Stomach smooth muscle (tissue), 2 donors: ENCODE measurements at regions not wholly inside any gene's neighbourhood (a gene's known extent, or its start where the extent isn't known, plus 50 kb on each side); places are given as distances from the start of the nearest gene placed in this dataset.

Experiments
- H3K27ac ChIP-seq: one replicate; pipeline ENCODE4 v1.7.0; 2013; ENCODE audit warnings: mild to moderate bottlenecking, low read length, inconsistent platforms
- H3K27me3 ChIP-seq, 2 donors: one replicate each; pipeline ENCODE4 v1.7.0; 2013; ENCODE audit warnings: low read length in 2 of 2; ENCODE audit not compliant: insufficient read depth in 2 of 2, control insufficient read depth in 1 of 2
- H3K36me3 ChIP-seq, 2 donors: one replicate each; pipeline ENCODE4 v1.7.0; 2013; ENCODE audit warnings: low read length in 2 of 2; ENCODE audit not compliant: control insufficient read depth in 2 of 2, insufficient read depth in 2 of 2
- H3K4me1 ChIP-seq: one replicate; pipeline ENCODE4 v1.7.0; 2013; ENCODE audit warnings: low read length; ENCODE audit not compliant: control insufficient read depth, insufficient read depth
- H3K4me3 ChIP-seq, 2 donors: one replicate each; pipeline ENCODE4 v1.7.0; 2013; ENCODE audit warnings: low read length in 2 of 2
- H3K9ac ChIP-seq, 2 donors: one replicate each; pipeline ENCODE4 v1.7.0; 2013; ENCODE audit warnings: low read length in 2 of 2, mild to moderate bottlenecking in 1 of 2
- H3K9me3 ChIP-seq, 2 donors: one replicate each; pipeline ENCODE4 v1.7.0; 2013; ENCODE audit warnings: low read length in 2 of 2; ENCODE audit not compliant: control insufficient read depth in 2 of 2
- donor health status: healthy.
- donor health status: Pancreatic carcinoma.

DNA sequence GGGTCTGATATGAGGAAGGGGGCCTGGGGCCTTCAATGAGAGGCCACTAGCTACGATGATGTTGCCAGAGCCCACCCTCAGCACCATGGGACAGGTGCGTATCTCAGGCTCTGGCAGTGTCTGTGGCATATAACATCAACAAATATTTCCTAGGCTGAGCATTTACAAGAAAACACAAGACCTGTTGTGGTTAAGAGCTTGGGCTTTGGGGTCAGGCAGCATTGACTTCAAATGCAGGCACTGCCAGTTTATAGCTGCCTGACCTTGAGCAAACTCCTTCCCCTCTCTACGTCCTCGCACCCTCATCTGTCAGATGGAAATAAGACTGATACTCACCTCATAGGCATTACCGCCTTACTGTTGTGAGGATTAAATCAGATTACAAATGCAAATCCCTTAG lies 156.0 kb downstream of the KATNAL1 start:
- Histone ChIP-seq H3K4me3 (no peak overlapping the region), H3K9ac (no peak overlapping the region), H3K9me3 (no peaks in the 10 kb centered on the region), H3K4me1 (peaks cover 2% of the 10 kb centered on the region), H3K36me3 (no peaks in the 10 kb centered on the region), H3K27ac (no peak overlapping the region), H3K27me3 (no peaks in the 10 kb centered on the region)

DNA sequence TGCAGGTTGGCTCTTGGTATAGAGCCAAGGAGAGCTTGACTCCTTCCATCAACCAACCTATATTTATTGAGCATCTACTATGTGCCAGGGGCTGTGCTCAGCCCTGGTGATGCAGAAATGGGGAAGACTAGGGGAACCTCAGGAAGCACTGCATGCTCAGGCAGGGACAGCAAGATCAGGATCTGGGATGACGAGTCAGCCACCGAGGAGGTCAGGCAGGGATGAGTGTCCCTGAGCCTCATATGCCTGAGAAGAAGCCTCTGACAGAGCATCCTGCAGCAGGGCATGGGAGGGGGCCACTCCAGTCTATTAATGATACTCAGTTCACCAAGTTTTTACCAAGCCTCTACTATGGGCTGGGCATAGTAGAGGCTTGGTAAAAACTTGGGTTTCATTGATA lies 158.1 kb downstream of the KATNAL1 start:
- Histone ChIP-seq H3K36me3 (no peaks in the 10 kb centered on the region), H3K4me3 (no peak overlapping the region), H3K27me3 (no peaks in the 10 kb centered on the region), H3K4me1 (peaks cover 2% of the 10 kb centered on the region), H3K9ac (no peak overlapping the region), H3K9me3 (peaks cover 0 to under 1% of the 10 kb centered on the region in 2 donors), H3K27ac (no peak overlapping the region)

DNA sequence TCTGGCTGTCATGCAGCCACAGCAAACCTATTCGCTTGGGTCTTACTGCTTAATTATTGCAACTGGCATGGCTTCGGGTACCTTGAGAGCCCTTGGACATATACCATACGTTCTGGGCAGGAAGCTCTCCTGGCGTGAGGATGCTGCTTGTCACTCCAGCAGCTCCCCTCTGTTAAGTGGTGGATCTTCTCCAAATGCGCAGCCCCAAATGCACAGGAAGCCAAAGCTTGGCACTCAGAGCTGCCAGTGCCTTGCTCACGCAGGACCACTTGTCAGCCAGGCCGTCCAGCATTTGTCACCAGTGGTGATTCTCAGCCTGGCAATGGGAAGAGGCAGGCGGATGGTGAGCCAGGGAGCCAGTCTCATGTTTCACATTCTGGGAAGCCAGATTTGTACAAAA lies 158.6 kb downstream of the KATNAL1 start:
- no peaks in the 10 kb centered on the region for H3K36me3 ChIP-seq
- H3K9me3 ChIP-seq: peaks cover 0 to 3% of the 10 kb centered on the region in 2 donors
- no peak overlapping the region for H3K9ac ChIP-seq
- H3K27ac ChIP-seq: no peak overlapping the region
- peaks cover 2% of the 10 kb centered on the region for H3K4me1 ChIP-seq
- no peaks in the 10 kb centered on the region for H3K27me3 ChIP-seq
- H3K4me3 ChIP-seq: no peak overlapping the region

DNA sequence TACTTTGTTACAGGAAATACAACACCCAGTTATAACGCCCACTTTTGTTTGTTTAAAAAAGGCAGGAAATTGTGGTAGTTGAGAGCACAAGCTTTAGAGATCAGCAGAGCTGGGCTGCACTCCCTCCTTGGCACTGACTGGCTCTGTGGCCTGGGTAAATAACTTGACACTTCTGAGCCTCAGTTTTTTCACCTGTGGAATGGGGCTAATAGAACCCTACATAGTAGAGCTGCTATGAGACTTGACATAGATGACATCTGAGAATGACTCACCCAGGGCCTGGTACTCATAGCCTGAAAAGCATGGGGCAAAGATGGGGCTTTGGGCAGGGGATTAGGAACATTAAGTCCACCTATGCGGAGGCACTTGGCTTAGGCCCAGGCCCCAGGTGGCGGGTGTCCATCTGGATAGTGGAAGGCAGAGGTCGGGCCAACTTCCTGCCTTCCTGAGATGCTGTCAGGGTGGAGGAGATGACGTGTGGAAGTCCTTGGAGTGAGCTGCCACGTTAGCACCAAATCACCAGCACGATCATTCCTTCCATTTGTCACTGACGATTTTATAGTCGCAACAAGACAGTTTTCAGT lies 159.1 kb downstream of the KATNAL1 start:
- Histone ChIP-seq H3K9ac (no peak overlapping the region), H3K27me3 (no peaks in the 10 kb centered on the region), H3K36me3 (no peaks in the 10 kb centered on the region), H3K4me1 (peaks cover 5% of the 10 kb centered on the region), H3K27ac (no peak overlapping the region), H3K9me3 (peaks cover 0 to 3% of the 10 kb centered on the region in 2 donors), H3K4me3 (no peak overlapping the region)

DNA sequence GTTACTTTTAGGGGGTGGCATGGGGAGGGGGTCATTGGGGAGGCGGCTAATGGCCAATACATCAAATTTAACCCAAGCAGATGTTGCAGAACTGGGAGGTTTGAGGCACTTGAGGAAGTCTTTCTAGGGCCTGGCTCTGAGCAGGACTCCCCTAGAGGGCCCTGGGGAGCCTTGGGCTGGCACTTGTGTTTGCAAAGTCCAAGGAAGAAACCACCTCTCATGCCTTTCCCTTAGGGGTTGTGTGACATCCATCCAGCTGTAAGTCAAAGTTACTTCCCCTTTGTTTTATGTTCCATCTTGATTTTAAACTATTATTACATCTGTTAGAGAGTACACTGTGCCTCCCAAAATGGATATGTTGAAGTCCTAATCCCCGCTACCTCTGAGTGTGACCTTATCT lies 159.9 kb downstream of the KATNAL1 start:
- H3K27me3 ChIP-seq: no peaks in the 10 kb centered on the region
- H3K36me3 ChIP-seq: no peaks in the 10 kb centered on the region
- H3K4me1 ChIP-seq: peaks cover 13% of the 10 kb centered on the region
- H3K4me3 ChIP-seq: no peak overlapping the region
- no peak overlapping the region for H3K9ac ChIP-seq
- H3K9me3 ChIP-seq: peaks cover 0 to 3% of the 10 kb centered on the region in 2 donors
- no peak overlapping the region for H3K27ac ChIP-seq

DNA sequence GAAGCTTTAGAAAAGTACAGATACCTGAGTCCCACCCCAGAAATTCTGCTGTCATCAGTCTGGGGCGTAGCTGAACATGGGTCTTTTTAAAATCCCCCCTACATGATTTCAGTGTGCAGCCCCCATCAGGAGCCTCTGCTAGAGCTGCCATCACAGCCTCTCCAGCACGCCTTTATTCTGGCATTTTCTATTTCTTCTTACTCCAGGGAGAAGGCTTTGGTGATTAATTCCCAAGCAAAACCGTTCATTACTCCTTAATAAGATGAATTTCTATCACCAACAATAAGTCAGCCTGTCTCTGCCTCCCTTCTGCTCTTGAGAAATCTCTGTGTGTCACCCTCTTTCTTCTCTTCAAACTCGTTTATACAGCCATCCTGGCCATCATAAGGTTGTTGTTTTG lies 160.3 kb downstream of the KATNAL1 start:
- Histone ChIP-seq H3K4me3 (no peak overlapping the region), H3K27me3 (no peaks in the 10 kb centered on the region), H3K9ac (no peak overlapping the region), H3K36me3 (no peaks in the 10 kb centered on the region), H3K9me3 (peaks cover 0 to 3% of the 10 kb centered on the region in 2 donors), H3K4me1 (peaks cover 17% of the 10 kb centered on the region), H3K27ac (no peak overlapping the region)

DNA sequence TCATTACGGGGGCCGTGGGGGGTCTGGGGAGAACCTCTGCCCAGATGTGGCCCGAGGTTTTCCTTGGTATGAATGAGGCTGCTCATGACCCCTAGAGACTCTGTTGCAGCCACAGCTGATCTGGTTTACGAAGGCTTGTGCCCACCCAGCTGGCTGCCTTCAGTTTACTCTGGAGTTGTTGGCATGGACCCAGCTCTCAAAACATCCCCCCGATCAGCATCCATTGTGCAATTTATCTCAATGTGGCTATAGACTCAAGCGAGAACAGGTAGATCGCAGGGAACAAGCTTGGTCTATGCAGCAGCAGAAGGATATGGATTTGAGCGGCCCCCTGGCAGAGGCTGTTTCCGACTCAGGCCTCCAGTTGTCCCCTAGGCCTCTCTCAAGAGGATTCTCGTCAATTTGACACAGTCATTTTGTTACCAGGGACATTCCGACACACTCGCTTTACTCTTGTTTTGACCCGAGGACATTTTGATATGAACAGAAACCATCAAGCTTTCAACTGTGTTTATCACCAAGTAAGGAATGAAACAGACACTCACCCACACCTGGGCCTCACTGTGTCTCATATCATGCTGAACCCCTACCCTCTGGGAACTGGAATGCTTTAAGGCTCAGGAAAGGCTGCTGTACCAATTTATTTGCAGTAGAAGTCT lies 161.5 kb downstream of the KATNAL1 start:
- no peaks in the 10 kb centered on the region for H3K27me3 ChIP-seq
- H3K4me1 ChIP-seq: peaks cover 17% of the 10 kb centered on the region
- H3K9ac ChIP-seq: no peak overlapping the region
- no peak overlapping the region for H3K4me3 ChIP-seq
- no peak overlapping the region for H3K27ac ChIP-seq
- H3K36me3 ChIP-seq: no peaks in the 10 kb centered on the region
- peaks cover 0 to 3% of the 10 kb centered on the region in 2 donors for H3K9me3 ChIP-seq

DNA sequence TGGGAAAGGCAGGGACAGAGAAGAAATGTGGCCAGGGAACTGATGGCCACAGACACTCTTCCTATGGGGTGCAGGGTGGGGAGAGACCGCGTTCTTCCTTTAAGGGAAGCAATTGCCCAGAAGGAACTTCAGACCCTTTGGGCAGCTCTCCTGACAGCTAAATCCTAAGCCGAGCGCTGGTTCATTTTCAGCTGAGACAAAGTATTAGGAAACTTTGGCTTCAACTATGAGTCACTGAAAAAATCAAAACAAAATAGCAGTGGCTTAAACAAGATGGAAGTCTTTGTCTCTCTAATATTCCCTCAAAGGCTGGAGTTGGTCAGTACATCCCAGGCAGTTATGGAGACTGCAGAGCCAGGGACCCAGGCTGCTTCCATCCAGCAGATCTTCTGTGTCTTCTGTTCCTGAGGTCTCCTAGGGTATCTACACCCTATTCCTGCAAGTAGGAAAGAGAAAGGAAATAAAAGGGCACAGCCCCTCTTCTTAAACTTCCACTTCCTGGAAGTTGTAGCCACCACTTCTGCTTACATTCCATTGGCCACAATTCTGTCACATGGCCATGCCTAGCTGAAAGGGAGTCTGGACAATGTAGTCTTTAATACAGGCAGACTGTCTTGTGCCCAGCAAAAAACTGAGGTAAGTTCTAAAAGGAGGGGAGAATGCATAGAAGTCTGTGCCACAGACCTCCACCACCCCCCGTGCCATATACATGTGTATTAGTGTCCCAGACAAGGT lies 163.5 kb downstream of the KATNAL1 start:
- no peaks in the 10 kb centered on the region for H3K27me3 ChIP-seq
- no peak overlapping the region for H3K27ac ChIP-seq
- H3K9me3 ChIP-seq: peaks cover 0 to 3% of the 10 kb centered on the region in 2 donors
- H3K36me3 ChIP-seq: no peaks in the 10 kb centered on the region
- no peak overlapping the region for H3K9ac ChIP-seq
- H3K4me3 ChIP-seq: no peak overlapping the region
- peaks cover 15% of the 10 kb centered on the region for H3K4me1 ChIP-seq

DNA sequence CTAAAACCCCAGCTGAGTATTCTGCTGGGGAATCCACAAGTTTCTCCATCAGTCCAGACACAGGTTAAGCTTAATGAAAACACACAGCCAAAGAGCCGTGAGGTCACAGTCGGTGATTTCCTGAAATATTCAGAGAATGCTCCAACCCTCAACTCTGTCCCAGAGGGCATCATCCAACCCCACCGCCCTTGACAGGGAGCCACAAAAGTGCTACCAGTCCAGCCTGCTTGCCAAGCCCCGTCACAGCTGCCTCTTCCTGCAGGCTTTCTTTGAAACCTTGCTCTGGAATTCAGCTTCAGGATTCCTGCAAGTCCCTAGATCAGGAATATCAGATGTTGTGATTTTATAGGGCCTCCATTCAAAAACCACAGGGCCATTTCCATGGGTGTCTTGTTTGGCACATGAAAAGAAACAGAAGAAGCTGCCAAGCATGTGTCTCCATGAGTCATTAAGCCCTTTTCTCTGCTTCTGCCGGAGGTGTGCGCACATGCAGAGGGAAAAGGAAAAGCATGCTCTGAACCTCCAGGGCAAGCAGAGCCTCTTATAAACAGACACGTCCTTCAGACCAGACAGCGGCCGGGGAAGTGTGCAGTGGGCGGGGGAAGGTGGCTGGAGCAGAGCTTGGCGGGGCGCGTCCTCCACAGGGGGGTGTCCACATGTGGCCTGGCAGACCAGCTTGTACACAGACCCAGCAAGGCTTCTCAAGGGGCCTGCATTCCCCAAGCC lies 164.7 kb downstream of the KATNAL1 start:
- H3K9ac ChIP-seq: peak overlapping the region in 1 of 2 donors; percentile 47
- H3K27ac ChIP-seq: peak overlapping the region; percentile 49
- peaks cover 15% of the 10 kb centered on the region for H3K4me1 ChIP-seq
- H3K27me3 ChIP-seq: no peaks in the 10 kb centered on the region
- peak overlapping the region in 1 of 2 donors; percentile 29 for H3K4me3 ChIP-seq
- no peaks in the 10 kb centered on the region for H3K36me3 ChIP-seq
- H3K9me3 ChIP-seq: peaks cover 0 to 3% of the 10 kb centered on the region in 2 donors

DNA sequence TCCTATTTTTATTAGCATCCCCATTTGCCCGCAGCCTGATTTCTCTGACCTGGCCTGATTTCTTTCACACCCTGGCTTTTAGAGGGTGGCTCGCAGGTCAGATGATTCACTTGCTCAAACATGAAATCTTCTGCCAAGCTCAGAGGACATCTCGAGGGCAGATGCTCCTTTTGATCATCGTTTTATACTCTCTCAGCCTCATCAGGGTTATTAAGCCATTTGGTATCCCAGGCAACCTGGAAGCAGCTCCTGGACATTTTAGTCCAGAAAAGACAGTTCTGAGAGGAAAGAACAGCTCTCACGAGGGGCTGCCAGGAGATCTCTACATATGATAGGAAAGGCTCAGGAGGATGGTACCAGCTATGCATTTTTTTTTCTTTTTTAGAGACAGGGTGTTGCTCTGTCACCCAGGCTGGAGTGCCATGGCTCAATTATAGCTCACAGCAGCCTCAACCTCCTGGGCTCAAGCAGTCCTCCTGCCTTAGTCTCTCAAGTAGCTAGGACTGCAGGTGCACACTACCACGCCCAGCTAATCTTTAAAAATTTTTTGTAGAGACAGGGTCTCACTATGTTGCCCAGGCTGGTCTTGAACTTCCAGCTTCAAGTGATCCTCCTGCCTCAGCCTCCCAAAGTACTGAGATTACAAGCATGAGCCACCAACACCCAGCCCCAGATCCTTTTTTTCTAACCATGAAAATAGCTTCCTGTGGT lies 165.4 kb downstream of the KATNAL1 start:
- peaks cover 15% of the 10 kb centered on the region for H3K4me1 ChIP-seq

More for the DNA sequence above, 165.4 kb downstream of the KATNAL1 start:
- Histone ChIP-seq H3K9ac (no peak overlapping the region), H3K4me3 (peak overlapping the region in 1 of 2 donors; percentile 29), H3K27me3 (no peaks in the 10 kb centered on the region), H3K36me3 (no peaks in the 10 kb centered on the region), H3K27ac (no peak overlapping the region), H3K9me3 (peaks cover 0 to 3% of the 10 kb centered on the region in 2 donors)
